ENCODE measurements at regions not wholly inside any gene's neighbourhood (a gene's known extent, or its start where the extent isn't known, plus 50 kb on each side); places are given as distances from the start of the nearest gene placed in this dataset.

DNA sequence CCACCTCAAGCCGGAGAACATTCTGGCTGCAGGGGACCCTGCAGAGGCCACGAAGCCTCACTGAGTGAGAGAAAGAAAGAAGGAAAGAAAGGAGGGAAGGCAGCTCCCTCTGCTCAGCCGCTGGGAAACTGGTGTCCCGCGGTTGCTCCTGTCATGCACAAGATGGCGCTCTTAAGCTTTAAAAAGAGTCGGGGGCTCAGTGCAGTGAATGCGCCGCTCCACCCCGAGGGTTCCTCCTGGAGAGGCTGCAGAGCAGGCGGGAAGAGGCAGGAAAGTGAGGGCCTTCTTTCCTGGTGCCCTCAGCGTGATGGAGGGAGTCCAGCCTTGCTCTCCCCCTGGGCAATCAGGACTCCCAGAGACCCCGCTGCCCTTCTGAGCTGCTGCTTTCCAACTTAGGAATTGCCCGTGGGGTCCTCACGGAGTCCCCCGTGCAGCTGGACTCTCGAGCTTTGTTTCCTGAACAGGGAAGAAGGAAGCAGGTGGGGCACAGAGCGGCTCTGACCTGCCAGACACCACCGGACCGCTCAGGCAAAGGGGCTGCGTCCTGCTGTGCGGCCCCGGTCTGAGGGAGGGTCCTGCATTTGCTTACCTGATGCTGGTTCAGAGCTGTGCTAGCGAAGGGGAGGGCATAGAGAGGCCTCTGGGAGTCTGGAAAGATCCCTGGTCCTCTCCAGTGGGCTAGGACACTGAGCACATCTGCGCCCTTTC is 141.9 kb upstream of the MKI67 start:
- TF ChIP-seq, protein P1, sequence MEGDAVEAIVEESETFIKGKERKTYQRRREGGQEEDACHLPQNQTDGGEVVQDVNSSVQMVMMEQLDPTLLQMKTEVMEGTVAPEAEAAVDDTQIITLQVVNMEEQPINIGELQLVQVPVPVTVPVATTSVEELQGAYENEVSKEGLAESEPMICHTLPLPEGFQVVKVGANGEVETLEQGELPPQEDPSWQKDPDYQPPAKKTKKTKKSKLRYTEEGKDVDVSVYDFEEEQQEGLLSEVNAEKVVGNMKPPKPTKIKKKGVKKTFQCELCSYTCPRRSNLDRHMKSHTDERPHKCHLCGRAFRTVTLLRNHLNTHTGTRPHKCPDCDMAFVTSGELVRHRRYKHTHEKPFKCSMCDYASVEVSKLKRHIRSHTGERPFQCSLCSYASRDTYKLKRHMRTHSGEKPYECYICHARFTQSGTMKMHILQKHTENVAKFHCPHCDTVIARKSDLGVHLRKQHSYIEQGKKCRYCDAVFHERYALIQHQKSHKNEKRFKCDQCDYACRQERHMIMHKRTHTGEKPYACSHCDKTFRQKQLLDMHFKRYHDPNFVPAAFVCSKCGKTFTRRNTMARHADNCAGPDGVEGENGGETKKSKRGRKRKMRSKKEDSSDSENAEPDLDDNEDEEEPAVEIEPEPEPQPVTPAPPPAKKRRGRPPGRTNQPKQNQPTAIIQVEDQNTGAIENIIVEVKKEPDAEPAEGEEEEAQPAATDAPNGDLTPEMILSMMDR (IDR thresholded peaks at IDR 0.05), result peak; percentile 37
- Histone ChIP-seq H3K9me3 (no peaks in the 10 kb centered on the region), H3K4me1 (no peaks in the 10 kb centered on the region), H3K27me3 (ENCODE audit: insufficient read depth in 3 of 3, low read length in 2 of 3) (peaks cover 0 to 32% (median 2%) of the 10 kb centered on the region in 3 donors), H3K4me3 (no peak overlapping the region), H3K36me3 (ENCODE audit: insufficient read depth in 1 of 2, low read depth in 1 of 2) (no peaks in the 10 kb centered on the region), H3K27ac (no peak overlapping the region)
- WGBS, 3 donors, result 43 to 48% (median 45%) methylated on average over 25 of the region's 25 CpGs
- DNase-seq (peak in 1 of 2 donors; percentile 57), ATAC-seq (peak in 1 of 4 donors; percentile 30)
- intact Hi-C loops (cut with DNase I), result loop anchor here (5.0 kb wide), 3 partner anchors 154 to 1704 kb away; no protein-coding TSS in a partner anchor

DNA sequence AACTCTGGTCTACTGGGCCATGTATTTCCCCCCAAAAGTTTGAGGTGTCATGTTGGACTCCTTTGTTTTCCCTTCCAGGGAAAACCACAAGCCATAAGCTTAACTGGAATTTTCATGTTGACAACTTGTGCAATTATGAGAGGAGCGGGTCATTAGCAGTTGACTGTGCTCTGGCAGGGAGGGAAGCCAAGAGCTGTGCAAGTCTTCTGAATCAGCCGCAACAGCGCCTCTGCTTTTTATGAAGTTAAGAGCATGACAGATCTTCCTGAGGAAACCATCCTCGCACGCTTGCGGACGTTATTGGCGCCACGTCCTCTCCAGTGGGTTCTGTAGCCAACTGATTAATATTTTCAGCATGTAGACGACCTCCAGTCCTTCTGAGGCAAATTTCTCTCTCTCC is 148.7 kb upstream of the MKI67 start:
- H3K27ac ChIP-seq, result no peak overlapping the region
- ATAC-seq (peak in 3 of 4 donors; percentile 26 to 30 (median 26)), DNase-seq (peak; percentile 58 to 70)
- no peaks in the 10 kb centered on the region for H3K4me1 ChIP-seq
- intact Hi-C loops (cut with DNase I), result no loop called here
- 12 to 20% (median 14%) methylated on average over 10 of the region's 10 CpGs for WGBS, 3 donors
- H3K27me3 ChIP-seq (ENCODE audit: insufficient read depth in 3 of 3, low read length in 2 of 3), result peaks cover 0 to 16% (median 1%) of the 10 kb centered on the region in 3 donors
- no peaks in the 10 kb centered on the region for H3K9me3 ChIP-seq
- TF ChIP-seq, protein P1 (IDR thresholded peaks at IDR 0.05), result no peak
- H3K36me3 ChIP-seq (ENCODE audit: insufficient read depth in 1 of 2, low read depth in 1 of 2), result no peaks in the 10 kb centered on the region
- H3K4me3 ChIP-seq, result no peak overlapping the region

- TF ChIP-seq, protein P1 (IDR thresholded peaks at IDR 0.05), result no peak
- intact Hi-C loops (cut with DNase I), result no loop called here
- Histone ChIP-seq H3K9me3 (no peaks in the 10 kb centered on the region), H3K27me3 (ENCODE audit: insufficient read depth in 3 of 3, low read length in 2 of 3) (peaks cover 0 to 14% (median 1%) of the 10 kb centered on the region in 3 donors), H3K4me3 (no peak overlapping the region), H3K4me1 (no peaks in the 10 kb centered on the region), H3K27ac (no peak overlapping the region), H3K36me3 (ENCODE audit: insufficient read depth in 1 of 2, low read depth in 1 of 2) (no peaks in the 10 kb centered on the region)
- WGBS, 3 donors, result 75 to 80% (median 79%) methylated on average over 19 of the region's 19 CpGs
- no peak for DNase-seq
- no peak for ATAC-seq
These were observed 149.4 kb upstream of the MKI67 start for GRCh38 chr10:128275388-128276177.

DNA sequence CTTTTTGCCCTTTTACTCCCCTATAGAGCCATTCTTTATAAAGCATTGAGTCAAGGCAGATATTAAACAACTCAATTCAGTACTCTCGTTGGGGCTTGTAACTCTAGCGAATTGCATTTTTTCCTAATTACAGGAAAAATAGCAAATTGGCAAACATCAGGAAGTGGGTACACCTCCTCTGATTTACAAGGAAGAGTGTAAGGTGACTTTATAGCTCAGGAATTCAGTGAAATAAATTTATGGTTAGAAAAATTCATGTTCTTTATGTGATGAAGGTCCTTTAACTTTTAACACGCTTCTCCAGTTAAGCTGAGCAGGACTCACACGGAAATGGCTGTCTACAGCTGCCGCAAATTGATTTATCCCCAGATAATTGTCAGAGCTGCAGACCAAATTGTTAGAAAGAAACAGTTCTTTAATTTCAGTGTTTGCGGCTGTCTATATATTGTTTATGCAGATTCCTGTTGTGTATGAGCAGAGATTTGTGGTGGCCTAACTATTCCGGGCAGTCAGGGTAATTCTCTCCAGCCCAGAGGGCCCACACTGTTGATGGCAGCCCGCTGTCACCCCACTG is 151.1 kb upstream of the MKI67 start:
- H3K4me3 ChIP-seq, result no peak overlapping the region
- H3K36me3 ChIP-seq (ENCODE audit: insufficient read depth in 1 of 2, low read depth in 1 of 2), result no peaks in the 10 kb centered on the region
- intact Hi-C loops (cut with DNase I), result no loop called here
- H3K4me1 ChIP-seq, result no peaks in the 10 kb centered on the region
- H3K27ac ChIP-seq, result no peak overlapping the region
- WGBS, 3 donors, result 64 to 73% (median 64%) methylated on average over 8 of the region's 8 CpGs
- TF ChIP-seq, protein P1 (IDR thresholded peaks at IDR 0.05), result no peak
- H3K27me3 ChIP-seq (ENCODE audit: insufficient read depth in 3 of 3, low read length in 2 of 3), result peaks cover 0 to 4% (median 1%) of the 10 kb centered on the region in 3 donors
- DNase-seq, result no peak
- no peaks in the 10 kb centered on the region for H3K9me3 ChIP-seq
- ATAC-seq, result no peak
